Ovary (tissue), 3 donors: ENCODE measurements at regions not wholly inside any gene's neighbourhood (a gene's known extent, or its start where the extent isn't known, plus 50 kb on each side); places are given as distances from the start of the nearest gene placed in this dataset.

Experiments used
- CTCF ChIP-seq, 3 donors: fragments of 450-650 bp in 2 of 3; fragments of 200-600 bp in 1 of 3; IDR thresholded peaks; one replicate each; pipeline versions ENCODE4 v1.5.1 to v1.8.0; 2016 to 2022; ENCODE audit warnings: antibody characterized with exemption in 3 of 3, mild to moderate bottlenecking in 1 of 3
- POLR2A ChIP-seq: fragments of 450-650 bp; IDR thresholded peaks from one replicate; pipeline ENCODE4 v1.6.1; 2017; ENCODE audit warnings: antibody characterized with exemption, mild to moderate bottlenecking, moderate library complexity
- donor health status: DM: no; HTN: no; CAD: no.

- no peak for TF ChIP-seq CTCF (IDR thresholded peaks at IDR 0.05)
- no peak for TF ChIP-seq POLR2A
Measured at GRCh38 chr4:91681091-91681490, 622.7 kb upstream of the GRID2 start.
